ENCODE measurements at regions not wholly inside any gene's neighbourhood (a gene's known extent, or its start where the extent isn't known, plus 50 kb on each side); places are given as distances from the start of the nearest gene placed in this dataset.
"Not testable (repeated sequence)": the region's sequence is repeated elsewhere in the genome, so short reads cannot be mapped to it uniquely, and the experiment has no call there.

DNA sequence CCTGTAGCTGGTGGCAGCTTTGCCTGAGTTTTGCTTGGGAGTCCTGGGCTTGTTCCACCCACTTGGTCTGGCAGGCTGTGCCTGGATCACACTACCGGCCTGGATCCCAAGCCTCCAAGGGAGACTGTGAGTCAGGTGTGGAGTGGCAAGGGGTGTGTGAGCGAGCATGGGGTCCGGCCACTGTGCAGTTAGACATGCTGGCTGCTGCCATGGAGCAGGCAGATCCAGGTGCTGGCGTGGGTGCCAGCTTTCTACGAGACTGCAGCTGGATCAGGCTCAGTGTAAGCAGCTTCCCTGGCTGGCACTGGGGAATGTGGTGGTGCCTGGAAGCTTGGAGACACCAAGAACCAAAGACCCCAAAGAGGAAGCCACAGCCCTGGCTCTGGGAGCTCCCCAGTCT lies 102.0 kb upstream of the BNIP2 start:
- POLR2A ChIA-PET = no interaction called here
- TF ChIP-seq, protein P1, sequence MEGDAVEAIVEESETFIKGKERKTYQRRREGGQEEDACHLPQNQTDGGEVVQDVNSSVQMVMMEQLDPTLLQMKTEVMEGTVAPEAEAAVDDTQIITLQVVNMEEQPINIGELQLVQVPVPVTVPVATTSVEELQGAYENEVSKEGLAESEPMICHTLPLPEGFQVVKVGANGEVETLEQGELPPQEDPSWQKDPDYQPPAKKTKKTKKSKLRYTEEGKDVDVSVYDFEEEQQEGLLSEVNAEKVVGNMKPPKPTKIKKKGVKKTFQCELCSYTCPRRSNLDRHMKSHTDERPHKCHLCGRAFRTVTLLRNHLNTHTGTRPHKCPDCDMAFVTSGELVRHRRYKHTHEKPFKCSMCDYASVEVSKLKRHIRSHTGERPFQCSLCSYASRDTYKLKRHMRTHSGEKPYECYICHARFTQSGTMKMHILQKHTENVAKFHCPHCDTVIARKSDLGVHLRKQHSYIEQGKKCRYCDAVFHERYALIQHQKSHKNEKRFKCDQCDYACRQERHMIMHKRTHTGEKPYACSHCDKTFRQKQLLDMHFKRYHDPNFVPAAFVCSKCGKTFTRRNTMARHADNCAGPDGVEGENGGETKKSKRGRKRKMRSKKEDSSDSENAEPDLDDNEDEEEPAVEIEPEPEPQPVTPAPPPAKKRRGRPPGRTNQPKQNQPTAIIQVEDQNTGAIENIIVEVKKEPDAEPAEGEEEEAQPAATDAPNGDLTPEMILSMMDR (IDR thresholded peaks at IDR 0.05; ENCODE audit: insufficient read depth, low read length, missing control alignments) = no peak
- DNase-seq (ENCODE audit: low read depth, low spot score) = no peak
- no peak overlapping the region for H3K4me3 ChIP-seq (ENCODE audit: low read depth, low read length)
- CTCF ChIA-PET = no interaction called here

DNA sequence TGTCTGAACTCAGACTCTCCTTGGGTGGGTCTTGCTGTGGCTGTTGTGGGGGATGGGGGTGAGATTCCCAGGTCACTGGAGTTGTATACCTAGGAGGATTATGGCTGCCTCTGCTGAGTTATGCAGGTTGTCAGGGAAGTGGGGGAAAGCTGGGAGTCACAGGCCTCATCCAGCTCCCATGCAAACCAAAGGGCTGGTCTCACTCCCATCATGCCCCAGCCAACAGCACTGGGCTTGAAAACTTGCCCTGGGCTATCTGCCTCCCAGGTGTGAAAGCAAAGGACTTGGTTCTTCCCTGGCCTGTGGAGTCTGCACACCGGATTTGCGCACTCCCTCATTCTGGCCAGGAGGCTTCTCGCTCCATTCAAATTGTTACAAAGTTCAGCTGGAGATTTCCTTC lies 97.3 kb upstream of the BNIP2 start:
- CTCF ChIA-PET; POLR2A ChIA-PET; DNase-seq (ENCODE audit: low read depth, low spot score); H3K4me3 ChIP-seq (ENCODE audit: low read depth, low read length): not testable (repeated sequence)

DNA sequence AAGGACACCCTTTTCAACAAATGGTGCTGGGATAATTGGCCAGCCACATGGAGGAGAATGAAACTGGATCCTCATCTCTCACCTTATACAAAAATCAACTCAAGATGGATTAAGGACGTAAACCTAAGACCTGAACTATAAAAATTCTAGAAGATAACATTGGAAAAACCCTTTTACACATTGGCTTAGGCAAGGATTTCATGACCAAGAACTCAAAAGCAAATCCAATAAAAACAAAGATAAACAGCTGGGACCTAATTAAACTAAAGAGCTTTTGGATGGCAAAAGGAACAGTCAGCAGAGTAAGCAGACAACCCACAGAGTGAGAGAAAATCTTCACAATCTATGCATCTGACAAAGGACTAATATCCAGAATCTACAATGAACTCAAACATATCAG lies 96.9 kb upstream of the BNIP2 start:
- POLR2A ChIA-PET; DNase-seq (ENCODE audit: low read depth, low spot score); CTCF ChIA-PET; H3K4me3 ChIP-seq (ENCODE audit: low read depth, low read length): not testable (repeated sequence)

DNA sequence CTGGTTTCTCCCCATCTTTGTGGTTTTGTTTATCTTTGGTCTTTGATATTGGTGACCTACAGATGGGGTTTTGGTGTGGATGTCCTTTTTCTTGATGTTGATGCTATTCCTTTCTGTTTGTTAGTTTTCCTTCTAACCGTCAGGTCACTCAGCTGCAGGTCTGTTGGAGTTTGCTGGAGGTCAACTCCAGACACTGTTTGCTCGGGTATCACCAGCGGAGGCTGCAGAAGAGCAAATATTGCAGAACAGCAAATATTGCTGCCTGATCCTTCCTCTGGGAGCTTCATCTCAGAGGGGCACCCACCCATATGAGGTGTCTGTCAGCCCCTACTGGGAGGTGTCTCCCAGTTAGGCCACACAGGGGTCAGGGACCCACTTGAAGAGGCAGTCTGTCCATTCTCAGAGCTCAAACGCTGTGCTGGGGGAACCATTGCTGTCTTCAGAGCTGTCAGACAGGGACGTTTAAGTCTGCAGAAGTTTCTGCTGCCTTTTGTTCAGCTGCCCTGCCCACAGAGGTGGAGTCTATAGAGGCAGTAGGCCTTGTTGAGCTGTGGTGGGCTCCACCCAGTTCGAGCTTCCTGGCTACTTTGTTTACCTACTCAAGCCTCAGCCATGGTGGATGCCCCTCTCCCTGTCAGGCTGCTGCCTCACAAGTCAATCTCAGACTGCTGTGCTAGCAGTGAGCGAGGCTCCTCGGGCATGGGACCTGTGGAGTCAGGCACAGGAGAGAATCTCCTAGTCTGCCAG lies 94.8 kb upstream of the BNIP2 start:
- CTCF ChIA-PET; H3K4me3 ChIP-seq (ENCODE audit: low read depth, low read length); POLR2A ChIA-PET; DNase-seq (ENCODE audit: low read depth, low spot score): not testable (repeated sequence)

DNA sequence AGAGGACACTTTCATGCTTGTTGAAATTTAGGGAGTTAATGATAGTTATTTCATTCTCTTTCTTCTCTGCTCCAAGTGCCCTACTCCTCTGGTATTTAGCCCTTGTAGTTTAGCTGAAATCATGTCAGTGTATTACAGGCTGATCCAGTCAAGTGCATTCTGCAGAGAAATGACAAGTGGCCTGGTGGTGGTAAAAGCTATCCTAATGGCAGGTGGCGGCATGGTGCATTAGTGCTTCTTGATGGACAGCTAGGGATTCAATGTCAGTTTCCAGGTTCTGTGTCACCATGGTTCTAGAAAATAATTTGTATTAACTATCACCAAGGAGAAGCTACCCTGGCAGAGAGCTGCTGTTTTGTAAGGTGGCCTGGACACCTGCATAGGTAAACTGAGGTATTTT lies 90.0 kb upstream of the BNIP2 start:
- POLR2A ChIA-PET = no interaction called here
- TF ChIP-seq, protein P1 (IDR thresholded peaks at IDR 0.05; ENCODE audit: insufficient read depth, low read length, missing control alignments) = no peak
- H3K4me3 ChIP-seq (ENCODE audit: low read depth, low read length) = no peak overlapping the region
- no peak for DNase-seq (ENCODE audit: low read depth, low spot score)
- CTCF ChIA-PET = no interaction called here

DNA sequence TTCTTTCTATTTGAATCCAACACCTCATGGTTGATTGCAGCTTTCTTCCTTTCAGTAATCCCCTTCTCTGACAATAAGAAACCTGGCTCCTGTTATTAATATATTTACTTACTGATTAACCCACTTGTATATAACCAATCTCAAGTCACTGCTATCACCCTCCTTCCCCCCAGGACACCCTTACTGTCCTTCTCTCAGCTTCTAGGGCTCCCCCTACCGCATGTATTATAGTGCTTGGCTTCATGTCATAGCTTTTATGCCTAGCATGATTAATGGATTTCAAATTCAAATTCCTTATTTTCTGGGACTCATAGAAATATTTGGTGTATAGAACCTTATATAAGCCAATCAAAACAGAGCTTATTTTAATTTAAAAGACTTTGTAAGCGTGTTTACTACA lies 75.7 kb upstream of the BNIP2 start:
- TF ChIP-seq, protein P1 (IDR thresholded peaks at IDR 0.05; ENCODE audit: insufficient read depth, low read length, missing control alignments) = no peak
- DNase-seq (ENCODE audit: low read depth, low spot score) = no peak
- POLR2A ChIA-PET = no interaction called here
- no peak overlapping the region for H3K4me3 ChIP-seq (ENCODE audit: low read depth, low read length)
- CTCF ChIA-PET = no interaction called here

DNA sequence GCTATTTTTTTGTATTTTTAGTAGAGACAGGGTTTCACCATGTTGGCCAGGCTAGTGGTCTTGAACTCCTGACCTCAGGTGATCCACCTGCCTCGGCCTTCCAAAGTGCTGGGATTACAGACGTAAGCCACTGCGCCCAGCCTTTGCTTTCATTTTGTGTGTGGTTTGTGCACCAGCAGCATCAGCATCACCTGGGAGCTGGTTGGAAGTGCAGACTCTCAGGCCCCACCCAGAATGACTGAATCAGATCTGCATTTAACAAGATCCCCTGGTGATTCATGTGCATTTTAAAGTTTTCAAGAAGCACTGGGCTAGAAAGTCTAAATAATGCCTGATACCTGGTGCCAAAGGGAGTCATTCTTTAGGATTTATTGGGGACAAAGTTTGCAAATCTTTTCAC lies 73.4 kb upstream of the BNIP2 start:
- ChIA-PET POLR2A (no interaction called here), CTCF (no interaction called here)
- TF ChIP-seq, protein P1 (IDR thresholded peaks at IDR 0.05; ENCODE audit: insufficient read depth, low read length, missing control alignments) = no peak
- DNase-seq (ENCODE audit: low read depth, low spot score) = no peak
- no peak overlapping the region for H3K4me3 ChIP-seq (ENCODE audit: low read depth, low read length)

DNA sequence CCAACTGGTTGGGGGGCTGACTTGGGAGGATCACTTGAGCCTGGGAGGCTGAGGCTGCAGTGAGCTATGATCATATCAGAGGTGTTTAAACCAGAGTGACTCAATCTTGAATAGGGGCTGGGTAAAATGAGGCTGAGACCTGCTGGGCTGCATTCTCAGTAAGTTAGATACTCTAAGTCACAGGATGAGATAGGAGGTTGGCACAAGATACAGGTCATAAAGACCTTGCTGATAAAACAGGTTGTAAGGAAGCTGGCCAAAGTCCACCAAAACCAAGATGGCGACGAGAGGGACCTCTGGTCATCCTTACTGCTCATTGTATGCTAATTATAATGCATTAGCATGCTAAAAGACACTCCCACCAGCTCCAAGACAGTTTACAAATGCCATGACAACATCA lies 71.1 kb upstream of the BNIP2 start:
- DNase-seq (ENCODE audit: low read depth, low spot score); POLR2A ChIA-PET; H3K4me3 ChIP-seq (ENCODE audit: low read depth, low read length); CTCF ChIA-PET: not testable (repeated sequence)
